ENCODE measurements at regions not wholly inside any gene's neighbourhood (a gene's known extent, or its start where the extent isn't known, plus 50 kb on each side); places are given as distances from the start of the nearest gene placed in this dataset.
"Not testable (repeated sequence)": the region's sequence is repeated elsewhere in the genome, so short reads cannot be mapped to it uniquely, and the experiment has no call there.

DNA sequence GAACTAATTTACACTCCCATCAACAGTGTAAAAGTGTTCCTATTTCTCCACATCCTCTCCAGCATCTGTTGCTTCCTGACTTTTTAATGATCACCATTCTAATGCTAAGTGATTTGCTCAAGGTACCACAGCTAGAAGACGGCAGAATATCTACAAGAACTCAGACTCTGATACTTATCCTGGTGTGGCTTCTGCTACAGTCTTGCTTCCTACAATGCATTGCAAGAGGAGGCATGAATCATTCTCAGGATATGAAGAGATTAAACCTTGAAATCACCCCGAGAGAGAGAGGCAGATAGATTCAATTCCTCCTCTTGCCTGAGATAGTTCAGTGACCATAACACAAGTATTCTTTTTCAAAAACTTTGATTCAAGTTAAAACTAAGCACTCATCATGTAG, 306.4 kb downstream of the TBC1D4 start:
- DNase-seq, result no peak

DNA sequence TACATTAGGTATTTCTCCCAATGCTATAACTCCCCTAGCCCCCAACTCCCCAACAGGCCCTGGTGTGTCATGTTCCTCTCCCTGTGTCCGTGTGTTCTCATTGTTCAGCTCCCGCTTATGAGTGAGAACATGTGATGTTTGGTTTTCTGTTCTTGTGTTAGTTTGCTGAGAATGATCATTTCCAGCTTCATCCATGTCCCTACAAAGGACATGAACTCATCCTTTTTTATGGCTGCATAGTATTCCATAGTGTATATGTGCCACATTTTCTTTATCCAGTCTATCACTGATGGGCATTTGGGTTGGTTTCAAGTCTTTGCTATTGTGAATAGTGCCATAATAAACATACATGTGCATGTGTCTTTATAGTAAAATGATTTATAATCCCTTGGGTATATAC, 306.9 kb downstream of the TBC1D4 start:
- not testable (repeated sequence) for DNase-seq

DNA sequence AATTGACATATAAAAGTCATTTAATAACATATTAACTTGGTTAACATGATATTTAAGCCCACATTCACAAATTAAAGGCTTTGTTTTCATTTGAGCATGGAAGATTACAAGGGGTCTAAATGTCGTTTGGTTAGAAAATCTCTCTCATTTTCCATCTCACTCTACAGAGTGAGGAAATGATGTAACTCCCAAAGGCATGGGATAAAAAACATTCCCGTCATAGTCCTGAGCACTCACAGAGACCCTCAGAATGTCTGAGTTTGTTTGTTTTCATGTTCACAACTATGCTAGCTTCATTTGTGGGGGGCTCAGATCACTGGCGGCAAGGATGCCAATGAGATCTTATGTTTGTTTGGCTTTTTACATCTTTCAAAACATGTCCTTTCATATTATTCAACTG, 307.5 kb downstream of the TBC1D4 start:
- no peak for DNase-seq

DNA sequence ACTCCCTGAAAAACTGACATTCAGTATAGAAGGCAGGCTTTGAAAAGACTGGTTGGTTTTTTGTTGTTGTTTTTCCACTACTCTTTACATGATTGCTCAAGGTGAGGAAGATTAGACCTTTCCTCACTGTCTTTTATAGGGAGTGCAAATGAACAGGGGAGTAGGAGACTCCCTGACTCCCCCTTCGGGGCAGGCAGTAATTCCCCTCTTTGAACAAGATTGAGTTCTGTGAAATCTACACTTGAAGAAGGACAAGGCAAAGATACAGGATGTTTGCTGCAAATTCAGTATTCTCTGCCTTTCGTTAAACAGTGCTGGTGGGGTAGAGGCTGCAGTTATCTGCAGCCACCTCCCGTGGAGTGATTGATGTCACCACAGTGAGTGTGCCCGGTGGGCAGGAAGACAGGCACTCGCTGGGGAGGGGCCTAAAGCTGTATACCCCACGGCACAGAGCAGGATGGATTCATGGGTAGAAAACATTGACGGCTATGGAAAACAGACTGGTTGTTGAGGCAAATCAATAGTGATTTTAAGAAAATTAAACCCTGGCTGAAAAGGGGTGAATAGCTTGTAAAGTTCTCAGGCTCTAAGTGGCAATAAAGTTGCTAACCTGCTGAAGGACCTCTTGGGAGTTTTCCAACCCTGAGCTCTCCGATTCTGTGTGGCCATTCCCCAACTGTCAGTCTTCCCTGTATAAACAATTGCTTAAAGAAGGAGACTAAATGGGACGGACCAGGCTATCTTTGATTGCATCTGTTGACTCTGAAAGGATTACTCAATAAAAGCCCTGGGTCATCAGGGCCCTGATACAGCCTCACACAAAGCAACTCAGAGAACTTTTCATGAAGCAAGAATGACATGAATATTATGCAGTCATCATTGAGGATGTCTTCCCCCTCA, 308.3 kb downstream of the TBC1D4 start:
- no peak for DNase-seq

DNA sequence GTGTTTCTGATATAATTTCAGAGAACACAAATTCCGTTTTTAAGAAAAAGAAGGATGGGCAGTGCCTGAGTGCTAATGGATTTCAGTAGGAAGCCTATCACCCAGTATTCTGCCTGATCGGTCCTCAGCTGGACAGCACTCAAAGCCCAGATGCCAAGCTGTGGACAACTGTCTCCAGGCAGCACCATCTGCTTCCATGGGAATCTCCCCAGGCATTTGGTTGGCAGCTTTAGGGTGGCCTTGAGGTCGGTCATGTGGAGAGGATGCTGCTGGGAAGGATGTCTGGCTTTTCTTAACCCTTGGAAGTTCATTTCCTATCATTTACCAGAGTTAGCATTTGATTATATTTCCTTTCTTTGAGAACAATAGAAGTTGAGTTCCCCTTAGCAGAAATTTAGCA, 311.7 kb downstream of the TBC1D4 start:
- DNase-seq, result no peak

DNA sequence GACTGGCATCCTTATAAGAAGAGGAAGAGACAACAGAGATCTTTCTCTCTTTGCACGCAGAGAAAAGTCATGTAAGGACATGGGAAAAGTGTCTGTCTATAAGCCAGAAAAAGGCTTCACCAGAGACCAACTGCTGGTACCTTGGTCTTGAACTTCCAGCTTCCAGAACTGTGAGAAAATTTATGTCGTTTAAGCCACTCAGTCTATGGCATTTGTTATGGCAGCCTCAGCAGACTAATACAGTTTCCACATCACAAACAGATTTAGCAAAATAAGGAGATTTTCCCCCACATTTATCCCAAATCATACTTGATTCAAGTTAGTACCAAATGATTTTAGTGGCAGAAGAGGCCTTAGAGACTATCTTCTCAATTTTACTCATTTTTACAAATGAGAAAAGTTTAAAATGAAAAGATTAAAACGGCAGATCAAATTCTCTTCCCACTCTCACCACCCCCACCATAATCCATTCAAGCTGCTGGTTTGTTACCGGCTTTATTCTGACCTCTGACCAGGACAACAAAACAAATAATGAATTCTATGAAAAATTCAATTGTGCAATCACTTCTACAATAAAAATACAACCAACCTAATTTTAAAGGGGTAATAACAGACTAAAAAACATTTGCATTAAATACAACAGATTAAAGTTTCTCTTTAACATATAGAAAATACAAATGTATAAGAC, 316.3 kb downstream of the TBC1D4 start:
- DNase-seq, result no peak

DNA sequence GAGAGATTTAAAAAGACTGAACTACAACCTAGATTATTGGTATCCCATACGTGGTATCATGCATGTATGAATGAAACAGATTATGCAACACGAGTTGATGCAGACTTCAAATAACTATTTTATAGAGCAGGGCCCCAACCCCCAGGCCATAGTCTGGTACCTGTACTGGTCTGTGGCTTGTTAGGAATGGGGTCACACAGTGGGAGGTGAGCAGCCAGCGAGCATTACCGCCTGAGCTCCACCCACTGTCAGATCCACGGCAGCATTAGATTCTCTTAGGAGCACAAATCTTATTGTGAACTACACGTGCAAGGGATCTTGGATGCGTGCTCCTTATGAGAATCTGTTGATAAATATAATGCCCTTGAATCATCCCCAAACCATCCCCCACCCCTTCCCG, 320.2 kb downstream of the TBC1D4 start:
- no peak for DNase-seq

DNA sequence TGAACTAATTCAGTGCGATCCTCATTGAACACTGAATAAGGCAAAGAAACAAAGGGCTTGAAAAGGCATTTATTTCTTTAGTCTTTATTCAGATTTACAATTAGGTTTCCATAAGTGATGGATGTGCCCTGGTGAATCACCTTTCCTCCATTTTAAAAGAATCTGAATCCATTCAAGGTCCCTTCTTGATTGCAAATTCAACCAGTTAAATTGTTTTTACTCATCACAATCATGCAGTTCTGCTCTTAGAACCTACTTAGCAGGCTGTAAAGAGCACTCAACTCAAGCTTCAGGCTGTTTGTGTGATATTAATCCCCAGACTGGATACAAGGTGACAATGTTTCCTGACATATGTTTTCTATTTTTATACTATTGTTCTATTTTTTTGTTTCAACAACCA, 321.0 kb downstream of the TBC1D4 start:
- DNase-seq, result peak; percentile 20

DNA sequence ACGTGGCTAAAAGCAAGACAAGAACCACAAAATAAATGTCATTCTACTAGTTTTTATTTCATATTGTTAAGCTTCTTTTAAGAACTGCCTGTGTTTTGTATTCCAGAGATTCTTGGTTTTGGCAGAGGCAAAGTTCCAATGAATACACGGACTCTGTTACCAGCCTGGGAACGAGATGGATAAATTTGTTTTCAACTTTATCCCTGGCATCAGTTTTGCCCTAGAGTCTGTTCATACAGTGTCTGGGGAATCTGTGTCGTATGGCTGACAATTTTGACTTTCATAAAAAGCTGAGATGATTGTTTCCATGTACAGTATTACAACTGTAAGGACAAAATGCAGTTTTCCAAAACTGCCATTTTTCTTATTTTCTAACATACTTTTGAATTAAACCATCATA, 327.6 kb downstream of the TBC1D4 start:
- no peak for DNase-seq

DNA sequence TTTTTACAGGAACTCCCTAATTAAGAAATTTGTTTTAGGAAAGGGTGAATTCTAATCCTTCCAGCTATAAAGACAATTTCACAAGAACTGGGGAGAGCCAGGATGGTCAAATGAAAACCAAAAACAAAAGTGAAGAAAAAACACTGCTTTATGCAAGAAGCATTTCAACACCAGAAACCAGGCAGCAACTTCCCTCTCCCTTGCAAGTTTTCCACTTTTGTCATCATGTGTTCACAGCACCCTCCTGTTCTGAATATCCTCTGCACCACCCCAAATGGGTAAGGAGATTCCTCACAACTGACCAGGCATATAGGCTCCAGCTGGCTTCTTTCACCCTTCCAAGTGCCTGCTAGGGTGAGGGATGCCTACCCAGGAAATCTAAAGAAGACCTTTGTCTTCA, 328.1 kb downstream of the TBC1D4 start:
- no peak for DNase-seq

DNA sequence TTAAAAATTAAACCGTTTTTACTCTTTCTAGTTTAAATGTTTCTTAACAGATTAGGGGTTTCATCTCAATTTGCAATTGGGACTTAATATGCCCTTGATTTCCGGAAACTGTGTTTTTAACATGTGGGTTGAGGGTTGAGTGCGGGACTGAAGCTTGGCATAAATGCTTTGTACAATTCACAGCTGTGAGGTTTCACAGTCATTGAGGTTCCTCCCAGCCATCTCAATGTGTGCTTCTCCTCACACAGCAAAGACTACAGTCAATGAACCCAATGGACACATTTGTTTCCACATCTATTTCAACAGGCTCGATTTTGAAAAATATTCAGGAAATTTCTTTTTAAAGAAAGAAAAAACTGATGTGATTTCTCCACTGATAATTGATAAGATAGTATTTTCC, 328.6 kb downstream of the TBC1D4 start:
- DNase-seq, result no peak

DNA sequence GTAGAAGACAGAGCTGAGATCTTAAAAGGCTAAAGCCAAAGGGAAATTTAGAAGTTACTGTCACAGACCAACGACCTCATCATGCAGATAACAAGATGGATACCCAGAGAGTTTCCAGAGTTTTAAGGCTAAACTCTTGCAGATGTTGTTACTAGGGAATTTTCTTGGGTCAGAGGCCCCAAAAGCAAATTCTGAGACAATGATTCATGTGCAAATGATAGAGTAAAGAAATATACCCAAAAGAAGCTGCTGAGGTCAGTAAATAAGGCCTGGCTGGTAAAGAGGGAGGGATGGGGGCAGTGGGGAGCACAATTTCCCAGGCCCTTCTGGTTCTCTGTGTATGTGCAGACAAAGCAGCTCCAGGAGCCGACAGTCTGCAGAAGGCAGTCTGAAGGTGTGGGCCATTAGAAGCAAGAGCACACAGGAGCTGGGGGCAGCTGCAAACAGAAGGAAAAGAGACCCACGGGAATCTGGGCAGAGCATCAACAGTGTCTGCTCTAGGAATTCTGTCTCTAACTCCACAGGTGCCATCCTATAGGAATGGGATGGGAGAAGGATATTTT, 330.8 kb downstream of the TBC1D4 start:
- DNase-seq, result no peak

DNA sequence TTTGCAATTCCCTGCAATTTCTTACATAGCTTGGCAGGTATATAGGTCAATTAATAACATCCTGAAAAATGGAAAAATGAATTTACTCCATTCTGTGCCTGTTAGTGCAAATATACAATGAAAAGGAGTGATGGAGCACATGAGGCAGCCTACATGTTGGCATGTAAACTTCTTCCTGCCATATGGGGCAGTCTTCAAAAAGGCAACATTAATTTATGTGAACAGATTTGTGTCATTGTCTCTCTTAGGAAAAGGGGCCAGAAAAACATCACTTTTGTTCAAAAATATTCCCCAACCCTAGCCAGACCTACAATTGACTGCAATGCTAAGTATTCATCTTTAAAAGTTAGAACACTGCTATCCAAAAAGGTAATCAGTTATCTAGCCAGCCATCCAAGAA, 332.2 kb downstream of the TBC1D4 start:
- no peak for DNase-seq

DNA sequence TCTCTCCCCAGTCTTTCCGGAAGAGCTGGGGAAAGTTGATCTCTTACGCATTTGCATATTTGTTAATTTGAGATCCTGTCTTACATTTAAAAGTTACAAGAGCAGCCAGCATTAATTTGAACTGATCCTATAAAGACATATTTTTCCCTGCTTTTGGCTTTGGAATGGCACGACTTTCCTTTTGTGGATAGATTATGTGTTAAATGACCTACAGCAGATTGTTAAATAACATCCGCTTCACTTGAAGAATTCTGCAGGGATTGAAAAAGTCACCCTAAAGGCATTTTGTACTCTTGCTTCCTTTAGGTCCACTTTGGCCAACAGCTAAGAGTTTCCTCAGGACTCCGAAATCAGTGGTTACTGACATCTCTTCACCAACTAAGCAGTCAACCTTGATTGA, 334.0 kb downstream of the TBC1D4 start:
- no peak for DNase-seq

DNA sequence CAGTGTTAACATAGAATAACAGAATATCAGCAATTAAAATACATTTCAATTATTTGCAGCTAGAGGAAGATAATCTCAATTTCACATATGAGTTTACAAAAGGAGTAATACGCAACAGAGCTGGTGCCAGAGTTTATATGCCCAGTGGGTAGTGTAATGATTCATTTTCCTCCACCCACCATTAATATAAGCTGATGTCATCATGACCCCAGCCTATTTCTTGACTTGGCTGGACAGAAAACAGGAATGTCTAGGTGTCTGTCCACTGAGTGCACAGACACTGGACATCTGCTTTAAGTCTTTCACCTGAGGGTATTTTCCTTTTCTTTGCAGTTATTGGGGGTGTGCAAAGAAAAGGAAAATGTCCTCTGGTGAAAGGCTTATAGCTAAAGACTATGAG, 335.5 kb downstream of the TBC1D4 start:
- DNase-seq, result no peak

DNA sequence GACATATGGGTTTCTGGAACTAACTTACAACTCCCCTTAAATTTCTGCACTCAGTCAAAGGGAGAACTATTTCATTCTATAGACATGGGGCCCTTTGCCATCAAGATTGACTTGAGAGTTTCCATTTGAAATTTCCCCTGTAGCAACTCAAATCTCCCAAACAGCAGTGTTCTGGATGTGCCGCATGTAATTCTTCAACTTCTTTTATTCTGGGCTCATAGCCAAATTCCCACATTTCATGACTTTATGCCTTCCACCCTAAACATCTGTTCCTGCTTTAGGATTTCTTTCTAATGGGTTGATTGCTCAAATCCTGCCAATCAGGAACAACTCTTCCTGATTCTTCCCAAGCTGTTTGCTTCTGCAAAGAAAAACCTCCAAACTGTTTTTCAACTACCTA, 336.0 kb downstream of the TBC1D4 start:
- DNase-seq, result no peak

DNA sequence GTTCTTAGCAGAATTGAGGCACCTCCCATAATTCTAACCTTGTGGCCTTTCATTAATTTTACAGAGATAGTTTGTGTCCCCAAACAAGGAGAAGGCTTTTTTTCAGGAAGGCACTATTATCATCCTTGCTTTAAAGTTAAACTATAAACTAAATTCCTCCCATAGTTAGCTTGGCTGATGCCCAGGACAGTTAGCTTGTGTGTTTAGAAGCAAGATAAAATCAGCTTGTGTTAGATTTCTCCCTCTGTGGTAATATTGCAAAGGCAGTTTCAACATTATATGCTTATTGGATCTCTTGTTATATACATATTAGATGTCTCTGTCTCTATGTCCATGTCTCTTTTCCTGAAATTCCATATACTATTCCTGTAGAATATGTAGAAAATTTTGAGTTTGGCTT, 342.7 kb downstream of the TBC1D4 start:
- no peak for DNase-seq

DNA sequence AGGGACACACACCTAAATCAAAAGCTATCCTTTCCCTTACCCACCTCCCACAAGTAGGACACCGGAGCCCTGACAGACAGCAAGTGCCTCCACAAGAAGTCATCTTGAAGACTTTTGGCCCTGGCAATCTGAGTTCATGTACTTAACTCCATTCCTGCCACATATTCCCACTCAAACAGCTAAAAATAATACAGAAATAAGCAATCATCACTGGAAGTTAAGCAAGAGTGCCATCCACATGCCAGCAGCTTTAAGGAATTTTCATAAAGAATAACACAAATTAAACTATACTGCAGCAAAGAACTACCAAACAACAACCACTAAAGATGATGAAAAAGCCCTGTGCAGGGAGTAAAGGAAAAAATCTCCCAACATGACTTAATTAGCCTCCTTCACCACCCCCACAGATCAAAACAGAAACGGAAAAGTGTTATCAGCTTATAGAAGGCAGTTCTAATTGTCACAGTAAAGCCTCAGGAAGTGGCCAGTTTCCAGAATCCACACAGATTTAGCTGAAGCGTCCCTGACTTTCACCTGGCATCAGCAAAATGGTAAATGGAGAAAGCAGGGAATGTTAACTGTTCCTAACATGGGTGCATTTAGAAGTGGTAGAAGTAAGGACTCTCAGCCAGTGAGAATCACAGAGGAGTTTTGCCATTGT, 343.9 kb downstream of the TBC1D4 start:
- no peak for DNase-seq

DNA sequence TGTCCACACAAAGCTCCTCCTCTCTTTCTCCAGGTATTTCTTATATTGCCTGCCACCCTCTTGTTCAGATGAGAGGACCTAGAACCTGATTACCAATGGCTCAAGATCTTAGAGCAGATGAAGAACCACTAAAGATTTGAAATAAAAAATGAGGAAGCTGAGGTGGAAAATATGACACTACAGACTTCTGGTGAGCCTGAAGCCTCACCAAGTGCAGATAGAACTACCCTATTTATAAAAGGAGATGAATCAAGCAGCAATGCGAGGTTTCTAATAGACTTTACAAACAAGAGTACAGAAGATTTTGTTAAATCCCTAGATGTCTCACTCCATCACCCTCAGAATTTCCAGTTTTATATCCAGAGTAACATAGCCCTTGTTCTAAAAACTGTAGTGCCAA, 345.8 kb downstream of the TBC1D4 start:
- no peak for DNase-seq

DNA sequence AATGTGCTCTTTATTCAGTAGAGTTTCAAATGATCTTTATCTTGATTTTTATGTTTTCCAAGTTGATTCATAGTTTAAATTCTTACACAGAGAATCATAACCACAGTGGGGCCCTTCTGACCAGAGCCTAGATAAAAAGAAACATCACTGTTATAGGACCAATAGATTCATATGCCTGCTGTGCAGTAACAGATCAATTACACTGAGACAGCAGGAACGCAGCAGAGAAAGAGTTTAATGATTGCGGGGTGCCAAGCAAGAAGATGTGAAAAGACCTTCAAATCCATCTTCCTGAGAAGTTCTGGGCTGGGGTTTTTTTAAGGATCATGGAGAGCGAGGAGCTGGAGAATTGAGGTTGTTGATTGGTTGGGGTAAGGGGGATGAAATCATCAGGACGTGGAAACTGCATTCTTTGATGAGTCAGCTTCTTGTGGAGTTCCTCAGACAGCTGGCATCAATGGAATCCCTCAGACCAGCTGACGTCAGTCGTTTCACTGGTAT, 346.6 kb downstream of the TBC1D4 start:
- DNase-seq, result no peak

DNA sequence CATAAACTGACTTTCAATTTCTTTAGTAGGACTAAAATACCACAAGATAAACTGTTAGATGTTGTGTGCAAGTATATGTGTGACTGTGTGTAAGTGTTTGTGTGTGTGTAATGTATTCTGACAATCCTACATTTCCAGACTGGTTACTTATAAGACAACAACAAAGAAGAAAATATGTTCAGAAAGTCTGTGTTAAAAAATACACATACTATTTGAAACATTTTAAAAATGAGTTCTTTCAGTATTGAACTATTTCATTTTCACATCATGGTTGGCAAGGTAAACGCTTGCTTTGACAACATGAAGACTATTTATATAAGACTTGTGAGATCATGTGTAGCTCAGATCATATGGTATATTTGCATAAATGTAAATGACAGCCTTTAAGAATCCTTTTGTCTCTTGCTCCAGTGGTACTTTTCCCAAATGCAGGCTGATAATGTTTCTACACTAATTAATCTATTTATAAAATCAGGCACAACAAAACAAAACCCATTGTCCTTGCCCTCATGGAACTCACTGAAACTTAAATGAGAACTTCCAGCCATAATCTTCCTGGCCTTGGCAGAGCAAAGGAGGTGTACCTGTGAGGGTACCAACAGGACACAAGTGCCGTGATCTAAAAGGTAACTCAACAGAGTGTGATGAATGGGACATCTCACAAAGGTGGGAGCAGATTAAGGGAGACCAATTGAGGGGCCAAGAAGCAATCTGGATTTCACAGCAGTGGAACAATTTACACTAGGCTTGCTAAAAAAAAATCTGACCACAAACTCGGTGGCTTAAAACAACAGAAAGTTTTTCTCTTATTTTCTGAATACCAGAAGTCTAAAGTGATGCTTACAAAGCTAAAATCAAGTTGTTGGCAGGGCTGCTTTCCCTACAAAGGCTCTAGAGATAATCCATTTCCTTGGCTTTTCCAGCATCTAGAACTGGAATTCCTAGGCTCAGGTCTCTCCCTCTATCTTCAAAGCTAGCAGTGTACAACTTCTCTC, 349.0 kb downstream of the TBC1D4 start:
- DNase-seq, result no peak

DNA sequence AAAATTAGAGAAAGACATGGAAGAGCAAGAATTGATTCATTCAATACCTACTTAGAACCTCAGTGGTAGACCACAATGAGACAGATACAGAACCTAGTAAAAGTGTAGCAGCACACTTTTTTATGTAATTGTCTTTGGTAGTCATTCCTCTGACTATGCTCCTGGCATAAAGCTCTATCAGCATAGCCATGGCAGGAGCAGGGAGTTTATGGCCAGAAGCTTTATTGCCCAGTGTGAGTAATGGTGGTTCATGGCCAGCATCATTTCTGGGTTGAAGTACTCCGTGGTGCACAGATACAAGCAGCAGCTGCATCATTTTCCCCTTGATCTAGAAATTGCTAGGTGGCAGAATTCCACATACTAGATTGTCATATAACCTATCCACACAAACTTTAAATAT, 352.6 kb downstream of the TBC1D4 start:
- DNase-seq, result no peak
